Mesendoderm (in vitro differentiated cells): ENCODE measurements at regions not wholly inside any gene's neighbourhood (a gene's known extent, or its start where the extent isn't known, plus 50 kb on each side); places are given as distances from the start of the nearest gene placed in this dataset.

Experiments
- DNase-seq: peaks from one replicate; pipeline ENCODE4 v3.0.0; 2013
- H2AK5ac ChIP-seq: 2 replicates; pipeline ENCODE4 v1.6.1; 2013; ENCODE audit warnings: low read length, inconsistent platforms
- H2BK120ac ChIP-seq: 2 replicates; pipeline ENCODE4 v1.6.1; 2013; ENCODE audit warnings: low read depth, mild to moderate bottlenecking, low read length, moderate library complexity, mixed read lengths
- H2BK15ac ChIP-seq: replicated peaks from 2 replicates; pipeline ENCODE4 v1.6.1; 2013; ENCODE audit warnings: low read depth, mild to moderate bottlenecking, moderate library complexity
- H2BK5ac ChIP-seq: 2 replicates; pipeline ENCODE4 v1.6.1; 2013; ENCODE audit warnings: low read length, inconsistent platforms
- H3K18ac ChIP-seq: 2 replicates; pipeline ENCODE4 v1.6.1; 2013; ENCODE audit warnings: mild to moderate bottlenecking, low read length, mixed read lengths
- H3K23ac ChIP-seq: one replicate; pipeline ENCODE4 v1.6.1; 2013; ENCODE audit warnings: low read length
- H3K27ac ChIP-seq: 2 replicates; pipeline ENCODE4 v1.5.1; 2013; ENCODE audit warnings: low read depth, mild to moderate bottlenecking, inconsistent platforms, low read length, moderate library complexity
- H3K27me3 ChIP-seq: 2 replicates; pipeline ENCODE4 v1.6.1; 2013; ENCODE audit warnings: low read length, control low read depth, mild to moderate bottlenecking, inconsistent platforms; ENCODE audit not compliant: insufficient read depth, poor library complexity
- H3K36me3 ChIP-seq: 2 replicates; pipeline ENCODE4 v1.6.1; 2013; ENCODE audit warnings: low read length, inconsistent platforms; ENCODE audit not compliant: control insufficient read depth, insufficient read depth
- H3K4ac ChIP-seq: one replicate; pipeline ENCODE4 v1.6.1; 2013; ENCODE audit warnings: low read depth, mild to moderate bottlenecking, low read length, moderate library complexity
- H3K4me1 ChIP-seq: 2 replicates; pipeline ENCODE4 v1.6.1; 2013; ENCODE audit warnings: low read depth, low read length, inconsistent platforms; ENCODE audit not compliant: control insufficient read depth
- H3K4me2 ChIP-seq: 2 replicates; pipeline ENCODE4 v1.6.1; 2013; ENCODE audit warnings: low read length
- H3K4me3 ChIP-seq: 2 replicates; pipeline ENCODE4 v1.5.1; 2013; ENCODE audit warnings: mild to moderate bottlenecking, low read length
- H3K56ac ChIP-seq: one replicate; pipeline ENCODE4 v1.6.1; 2013; ENCODE audit warnings: low read length
- H3K79me1 ChIP-seq: 2 replicates; pipeline ENCODE4 v1.6.1; 2013; ENCODE audit warnings: low read length, inconsistent platforms
- H3K79me2 ChIP-seq: 2 replicates; pipeline ENCODE4 v1.6.1; 2013; ENCODE audit warnings: mild to moderate bottlenecking, low read length; ENCODE audit not compliant: control insufficient read depth, insufficient read depth
- H3K9ac ChIP-seq: 2 replicates; pipeline ENCODE4 v1.6.1; 2013; ENCODE audit warnings: low read length, inconsistent platforms
- H4K5ac ChIP-seq: one replicate; pipeline ENCODE4 v1.6.1; 2013; ENCODE audit warnings: low read length
- H4K8ac ChIP-seq: one replicate; pipeline ENCODE4 v1.6.1; 2013; ENCODE audit warnings: low read depth, mild to moderate bottlenecking, control low read depth, low read length, moderate library complexity
- WGBS: extraction: QIAGEN DNeasy Blood & Tissue Kit; methylation state at CpG from one replicate; pipeline ENCODE4 v1.1.7; 2013; ENCODE audit warnings: low lambda C conversion rate, missing lambda C conversion rate; ENCODE audit not compliant: insufficient coverage; ENCODE audit errors: extremely low coverage; 5-methylcytosine and 5-hydroxymethylcytosine counted together

DNA sequence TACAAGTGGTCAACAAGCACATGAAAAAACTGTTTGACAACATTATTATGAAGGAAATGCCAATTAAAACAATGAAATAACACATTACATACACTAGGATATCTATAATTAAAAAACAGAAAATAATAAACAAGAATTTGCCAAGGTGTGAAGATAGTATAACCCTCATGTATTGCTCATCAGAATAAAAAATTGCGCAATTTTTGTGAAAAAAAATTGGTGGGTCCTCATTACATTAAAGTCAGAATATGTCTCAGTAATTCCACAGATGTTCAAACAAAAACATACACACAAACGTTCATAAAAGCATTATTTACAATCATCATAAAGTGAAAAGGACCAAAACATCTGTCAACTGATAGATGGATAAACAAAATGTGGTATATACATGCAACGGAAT is 63.0 kb upstream of the AR start:
- Histone ChIP-seq H4K8ac (no peak overlapping the region), H3K79me1 (no peaks in the 10 kb centered on the region), H3K79me2 (no peaks in the 10 kb centered on the region), H3K4me1 (no peaks in the 10 kb centered on the region), H3K56ac (no peak overlapping the region), H3K18ac (no peak overlapping the region), H3K4me3 (no peak overlapping the region), H2BK120ac (no peak overlapping the region), H3K27me3 (no peaks in the 10 kb centered on the region), H3K4ac (no peak overlapping the region), H2BK15ac (no peak overlapping the region), H3K36me3 (no peaks in the 10 kb centered on the region), H3K4me2 (no peak overlapping the region), H3K9ac (no peak overlapping the region), H3K27ac (no peak overlapping the region), H3K23ac (no peak overlapping the region), H2AK5ac (no peak overlapping the region), H2BK5ac (no peak overlapping the region), H4K5ac (no peak overlapping the region)
- no CpG with 5 or more reads among the region's 3 CpGs for WGBS
- no peak for DNase-seq
